Skeletal muscle cell (primary cell): ENCODE measurements at regions not wholly inside any gene's neighbourhood (a gene's known extent, or its start where the extent isn't known, plus 50 kb on each side); places are given as distances from the start of the nearest gene placed in this dataset.
"Not testable (repeated sequence)": the region's sequence is repeated elsewhere in the genome, so short reads cannot be mapped to it uniquely, and the experiment has no call there.

Experiments
- DNase-seq: peaks from one replicate; pipeline ENCODE4 v3.0.0-alpha.2; 2010; ENCODE audit warnings: low read depth
- H3K4me3 ChIP-seq: 2 replicates; pipeline ENCODE4 v1.5.1; 2011; ENCODE audit warnings: low read depth, mild to moderate bottlenecking, control low read depth, low read length, moderate library complexity

DNA sequence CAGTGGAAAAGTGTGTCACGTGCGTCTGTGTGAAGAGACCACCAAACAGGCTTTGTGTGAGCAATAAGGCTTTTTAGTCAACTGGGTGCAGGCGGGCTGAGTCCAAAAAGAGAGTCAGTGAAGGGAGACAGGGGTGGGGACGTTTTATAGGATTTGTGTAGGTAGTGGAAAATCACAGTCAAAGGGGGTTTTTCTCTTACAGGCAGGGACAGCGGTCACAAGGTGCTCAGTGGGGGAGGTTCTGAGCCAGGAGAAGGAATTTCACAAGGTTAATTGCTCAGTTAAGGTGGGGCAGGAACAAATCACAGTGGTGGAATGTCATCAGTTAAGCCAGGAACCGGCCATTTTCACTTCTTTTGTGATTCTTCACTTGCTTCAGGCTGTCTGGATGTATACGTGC, 141.1 kb upstream of the KCNK1 start:
- not testable (repeated sequence) for DNase-seq, H3K4me3 ChIP-seq

DNA sequence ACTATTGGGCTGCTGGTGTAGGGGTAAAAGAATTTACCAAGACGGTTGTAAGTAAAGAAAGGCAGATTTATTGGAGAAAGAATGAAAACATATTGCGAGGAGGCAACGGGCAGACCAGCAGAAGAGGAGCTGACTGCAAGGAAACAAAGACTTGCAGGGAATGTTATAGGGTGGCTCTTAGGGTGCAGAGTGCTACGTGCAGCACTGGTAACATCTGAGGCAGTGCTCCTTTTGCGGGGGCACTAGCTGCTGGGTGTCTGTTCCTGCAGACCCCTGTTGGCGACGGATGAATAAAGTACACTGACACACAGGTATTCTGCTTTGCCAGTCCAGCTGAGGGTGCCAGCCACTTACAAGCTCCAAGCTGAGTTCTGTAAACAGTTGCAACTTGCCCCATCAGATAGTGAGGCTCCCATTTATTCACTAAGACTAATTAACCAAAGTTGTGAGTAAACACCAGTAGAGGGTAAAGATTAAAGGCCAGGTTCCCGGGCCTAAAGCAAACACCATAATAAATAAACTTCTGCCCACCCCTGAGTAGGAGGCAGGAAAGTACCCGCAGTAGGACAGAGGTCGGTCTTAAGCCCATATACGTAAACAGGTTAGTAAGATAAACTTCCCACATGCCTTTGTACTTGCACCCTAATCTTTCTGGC, 140.2 kb upstream of the KCNK1 start:
- no peak for DNase-seq
- no peak overlapping the region for H3K4me3 ChIP-seq

DNA sequence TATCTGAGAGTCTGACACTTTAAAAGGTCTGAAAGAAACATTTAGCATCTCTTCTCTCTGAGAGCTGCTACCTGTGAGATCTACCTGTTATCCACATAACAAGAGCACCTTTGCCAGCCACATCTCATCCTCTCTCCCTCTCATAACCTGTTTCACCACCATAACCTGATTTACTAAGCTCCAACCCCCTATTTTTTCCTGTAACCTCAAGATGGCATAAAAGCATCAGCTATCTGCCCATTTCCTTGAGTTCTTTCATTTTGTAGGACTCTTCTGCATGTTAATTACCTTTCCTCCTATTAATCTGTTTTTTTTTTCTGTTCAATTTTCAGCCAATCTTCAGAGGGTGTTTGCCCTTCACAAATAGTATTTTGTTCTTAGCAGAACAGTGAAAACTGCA, 136.5 kb upstream of the KCNK1 start:
- no peak overlapping the region for H3K4me3 ChIP-seq
- DNase-seq, result no peak

DNA sequence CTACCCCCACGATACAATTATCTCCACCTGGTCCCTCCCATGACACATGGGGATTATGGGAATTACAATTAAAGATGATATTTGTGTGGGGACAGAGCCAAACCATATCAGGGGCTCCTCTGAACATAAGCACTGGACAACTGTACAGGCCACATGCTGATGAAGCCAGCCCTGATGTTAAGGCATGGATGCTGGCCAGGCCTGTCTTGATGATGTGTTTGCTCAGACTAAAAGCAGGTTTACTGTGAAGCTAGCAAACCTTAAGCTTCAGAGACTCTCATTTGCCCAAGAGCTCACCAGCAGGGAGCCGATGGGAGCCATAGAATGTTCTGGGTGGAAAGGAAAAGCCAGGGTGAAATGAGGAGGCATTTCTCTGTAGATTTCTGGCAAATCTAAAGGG, 135.3 kb upstream of the KCNK1 start:
- no peak for DNase-seq
- no peak overlapping the region for H3K4me3 ChIP-seq

DNA sequence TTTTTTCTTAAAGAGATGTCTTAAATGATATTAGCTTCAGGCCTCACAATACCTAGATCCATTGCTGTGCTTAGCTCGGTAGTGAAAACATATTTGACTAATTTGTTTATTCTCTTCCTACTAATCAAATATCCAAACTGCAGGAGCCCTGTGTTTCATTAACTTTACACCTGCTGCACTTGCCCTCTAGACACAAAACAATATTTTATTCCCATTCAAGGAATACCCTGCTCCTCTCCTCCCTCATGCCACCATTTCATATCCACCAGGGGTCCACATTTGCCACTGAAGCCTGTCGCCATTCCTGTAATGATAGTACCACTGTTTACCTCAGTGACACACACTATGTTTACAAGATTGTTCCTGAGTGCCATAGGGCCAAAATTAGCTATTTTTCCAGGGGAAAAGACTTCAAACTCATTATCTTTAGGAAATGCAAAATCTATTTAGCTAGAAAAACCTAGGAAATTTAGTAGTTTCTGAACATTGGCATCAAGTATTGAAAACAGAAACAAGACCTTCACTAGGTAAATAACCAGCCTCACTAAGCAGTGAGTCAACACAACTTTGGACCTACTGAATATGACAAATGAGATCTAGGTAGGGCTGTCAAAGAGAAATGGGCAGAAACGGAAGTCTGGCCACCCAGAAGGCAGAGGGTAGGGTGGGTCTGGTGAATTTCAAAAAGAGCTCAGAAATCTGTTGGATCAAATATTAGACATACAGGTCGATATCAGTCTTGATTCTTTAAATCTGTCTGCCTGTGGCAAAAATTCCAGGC, 134.6 kb upstream of the KCNK1 start:
- no peak for DNase-seq
- no peak overlapping the region for H3K4me3 ChIP-seq

DNA sequence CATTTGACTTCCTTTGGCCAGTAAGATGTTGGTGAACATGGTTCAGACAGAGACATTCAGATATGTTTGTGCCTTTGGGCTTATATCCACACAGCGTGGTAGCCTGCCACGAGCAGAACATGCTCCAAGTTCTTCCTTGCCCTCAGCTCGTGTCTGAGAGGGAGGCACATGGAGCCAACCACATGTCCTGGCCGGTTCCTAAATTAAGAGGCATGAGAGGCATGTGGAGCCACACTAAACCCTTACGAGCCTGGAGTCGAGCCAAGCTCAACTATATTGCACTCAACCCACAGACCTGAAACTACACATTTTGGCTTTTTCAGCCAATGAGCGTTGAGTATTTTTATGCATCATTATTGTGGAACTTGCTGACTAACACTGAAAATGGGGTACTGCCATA, 133.7 kb upstream of the KCNK1 start:
- H3K4me3 ChIP-seq, result no peak overlapping the region
- no peak for DNase-seq

DNA sequence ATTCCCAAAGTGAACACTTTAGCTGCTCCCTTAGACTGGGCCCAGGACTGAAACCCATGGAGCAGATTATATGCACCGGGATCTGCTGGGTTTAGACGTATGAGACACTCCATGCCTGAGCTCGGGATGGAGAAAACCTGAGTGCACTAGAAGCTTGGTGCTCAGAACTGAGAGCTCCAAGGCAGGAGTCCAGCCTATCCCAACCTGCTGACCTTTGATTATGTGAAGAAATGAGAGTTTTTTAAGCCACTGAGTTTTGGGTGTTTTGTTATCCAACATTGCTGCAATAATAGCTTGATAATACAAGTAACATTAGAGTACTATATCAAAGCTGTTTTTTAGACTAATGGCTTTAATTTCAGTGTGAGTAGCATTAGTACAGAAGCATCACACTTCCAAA, 131.5 kb upstream of the KCNK1 start:
- no peak for DNase-seq
- H3K4me3 ChIP-seq, result no peak overlapping the region

DNA sequence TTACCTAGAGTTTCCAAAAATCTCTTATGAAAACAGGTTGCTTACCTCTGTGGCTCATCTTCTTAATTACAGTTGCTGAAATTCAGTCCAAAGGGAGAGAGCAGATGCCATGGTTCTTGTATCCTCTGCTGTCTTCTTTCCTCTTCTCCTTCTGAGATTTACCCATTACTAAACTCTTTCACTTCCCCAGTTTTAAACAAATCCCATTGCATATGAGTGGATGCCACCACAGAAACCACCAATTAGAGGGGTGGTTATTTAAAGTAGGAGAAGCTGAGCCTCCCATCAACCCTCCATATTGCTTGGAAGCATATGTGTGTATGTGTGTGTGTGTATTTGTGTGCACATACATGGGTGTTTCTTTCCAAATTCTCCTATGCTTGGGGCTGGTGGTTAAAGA, 128.5 kb upstream of the KCNK1 start:
- no peak for DNase-seq
- no peak overlapping the region for H3K4me3 ChIP-seq

DNA sequence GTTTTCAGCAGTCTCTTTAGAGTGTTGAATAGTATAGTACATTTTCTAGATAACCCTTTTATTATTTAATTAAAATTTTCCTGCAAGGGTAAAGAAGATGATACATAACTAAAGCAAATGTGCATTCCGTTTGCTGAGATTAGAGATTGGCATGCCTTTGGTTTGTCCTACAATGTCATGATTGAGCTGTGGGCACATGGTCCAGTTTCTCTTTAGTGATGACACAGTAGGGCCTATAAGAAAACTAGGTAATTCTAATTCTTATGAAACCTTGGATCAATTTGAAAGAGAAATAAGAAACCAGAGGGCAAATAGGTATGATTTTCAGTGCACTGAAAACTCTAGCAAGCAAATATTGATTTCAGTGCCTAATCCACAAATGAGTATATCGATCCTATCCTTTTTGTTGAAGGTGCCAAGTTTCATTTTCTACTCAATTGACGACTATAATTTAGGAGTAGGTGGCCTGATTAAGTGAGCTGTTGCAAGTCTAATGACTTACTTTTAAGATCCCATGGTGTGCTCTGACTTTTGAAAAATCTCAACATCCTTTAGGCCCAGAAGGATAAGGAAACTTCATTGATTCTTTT, 128.0 kb upstream of the KCNK1 start:
- no peak for DNase-seq
- no peak overlapping the region for H3K4me3 ChIP-seq

DNA sequence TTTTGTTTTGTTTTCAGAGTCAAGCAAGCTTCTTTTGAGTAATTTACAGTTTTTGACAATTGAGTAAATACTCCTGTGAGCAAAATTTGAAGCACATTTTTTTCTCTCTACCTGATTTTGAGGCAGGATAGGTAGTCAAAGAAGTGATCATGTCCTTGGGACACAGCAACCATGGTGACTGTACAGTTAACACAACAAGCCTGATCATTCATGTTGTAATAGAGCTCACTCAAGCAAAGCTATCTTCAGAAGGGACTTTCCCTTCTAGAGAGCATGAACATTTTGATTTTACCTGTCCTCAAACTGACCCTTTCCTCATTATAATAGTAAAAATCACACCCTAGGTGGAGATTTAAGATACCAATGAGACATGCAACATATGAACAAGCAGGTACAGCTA, 126.5 kb upstream of the KCNK1 start:
- DNase-seq, result no peak
- no peak overlapping the region for H3K4me3 ChIP-seq

DNA sequence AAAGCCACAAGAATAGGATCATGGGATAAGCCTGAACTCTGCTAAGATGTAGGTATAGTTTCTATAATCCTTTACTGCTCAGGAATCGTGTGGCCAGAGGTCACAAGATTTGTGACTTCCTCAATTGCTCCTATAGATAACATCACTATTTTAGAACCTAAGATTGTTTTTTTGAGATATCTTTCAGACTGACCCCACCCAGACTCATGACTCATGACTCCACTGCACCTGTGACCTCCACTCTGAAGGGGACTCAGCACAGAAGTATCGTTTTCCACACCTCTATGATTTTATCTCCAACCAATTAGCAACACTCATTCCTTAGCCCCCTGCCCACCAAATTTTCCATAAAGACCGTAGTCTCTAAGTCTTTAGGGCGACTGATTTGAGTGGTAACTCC, 124.5 kb upstream of the KCNK1 start:
- H3K4me3 ChIP-seq, result no peak overlapping the region
- no peak for DNase-seq

DNA sequence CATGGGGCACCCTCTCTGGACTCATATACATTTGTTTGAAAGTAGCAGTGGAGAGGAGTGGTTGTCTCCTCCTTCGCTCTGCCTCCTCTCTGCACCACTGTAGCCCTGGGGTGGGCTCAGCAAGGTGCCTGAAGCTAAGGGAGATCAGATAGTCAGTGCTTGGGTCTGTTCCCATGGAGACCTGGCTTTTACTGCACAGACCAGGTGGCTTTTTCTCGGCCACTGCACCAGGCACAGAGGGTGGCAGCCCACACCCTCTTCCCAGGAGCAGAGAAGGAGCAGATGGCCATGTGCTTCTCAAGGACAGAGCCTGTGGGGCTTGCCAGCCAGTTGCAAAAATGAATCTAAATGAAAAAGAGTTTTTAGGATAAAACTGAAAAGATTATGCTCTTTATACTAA, 123.4 kb upstream of the KCNK1 start:
- H3K4me3 ChIP-seq, result no peak overlapping the region
- DNase-seq, result no peak

DNA sequence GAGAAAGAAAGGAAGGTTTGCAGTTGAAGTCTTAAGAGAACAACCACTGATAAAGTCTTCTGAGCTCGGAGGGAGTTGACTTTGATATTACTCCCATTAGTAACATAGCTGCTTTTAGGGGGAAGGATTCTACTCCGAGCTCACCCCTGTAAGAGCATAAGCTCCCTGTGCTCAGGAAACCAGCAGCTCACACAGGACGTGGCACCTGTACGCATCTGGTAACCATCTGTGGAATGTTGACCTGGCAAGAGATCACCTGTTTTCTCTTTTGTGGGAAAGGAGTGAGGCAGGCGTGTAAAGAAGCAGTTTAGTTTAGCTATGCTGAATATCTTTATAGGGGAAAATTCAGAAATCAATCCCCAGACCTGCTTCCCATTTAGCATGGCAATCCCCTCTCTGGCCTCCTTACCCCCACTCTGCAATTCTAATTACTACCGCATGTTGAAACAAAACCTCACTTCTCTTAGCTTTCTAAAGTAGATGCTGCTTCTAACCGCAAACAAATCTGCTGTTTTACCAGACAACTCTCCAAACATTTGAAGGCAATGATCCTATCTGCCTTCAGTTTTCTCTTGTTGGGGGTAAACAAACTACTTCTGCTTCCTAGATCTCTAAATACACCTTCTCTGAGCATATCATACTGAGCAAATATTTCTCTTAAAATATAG, 121.8 kb upstream of the KCNK1 start:
- H3K4me3 ChIP-seq, result no peak overlapping the region
- DNase-seq, result no peak

DNA sequence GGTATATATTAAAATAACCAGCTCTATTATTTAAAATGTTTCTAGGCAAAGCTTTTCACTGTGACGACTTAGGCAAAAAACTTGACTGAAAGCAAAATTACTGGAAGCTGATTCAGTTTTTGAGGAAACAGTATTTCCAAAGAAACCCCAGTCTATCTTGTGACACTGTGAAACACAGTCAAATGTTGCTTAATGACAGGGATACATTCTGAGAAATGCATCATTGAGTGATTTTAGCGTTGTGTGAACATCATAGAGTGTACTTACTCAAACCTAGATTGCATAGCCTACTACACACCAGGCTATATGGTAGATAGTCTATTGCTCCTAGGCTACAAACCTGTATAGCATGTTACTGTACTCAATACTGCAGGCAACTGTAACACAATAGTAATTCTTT, 116.9 kb upstream of the KCNK1 start:
- no peak overlapping the region for H3K4me3 ChIP-seq
- DNase-seq, result no peak

DNA sequence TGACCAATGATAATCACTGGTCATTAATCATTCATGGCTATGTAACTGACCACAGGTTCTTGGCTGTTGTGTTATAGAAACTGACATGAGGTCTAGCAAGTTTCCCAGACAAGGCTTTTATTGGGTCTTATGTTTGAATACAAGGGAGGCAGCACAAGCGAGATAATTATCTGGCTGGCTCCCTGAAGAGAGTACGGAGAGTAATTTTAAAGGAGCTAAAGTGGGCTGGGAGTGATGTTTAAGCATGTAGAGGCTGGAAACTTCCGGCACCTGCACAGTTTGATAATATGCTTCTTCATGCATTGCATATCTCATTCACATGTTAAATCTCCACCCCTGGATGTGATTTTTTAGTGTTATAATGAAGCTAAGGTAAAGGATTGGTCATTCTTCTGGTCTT, 116.2 kb upstream of the KCNK1 start:
- H3K4me3 ChIP-seq, result no peak overlapping the region

DNA sequence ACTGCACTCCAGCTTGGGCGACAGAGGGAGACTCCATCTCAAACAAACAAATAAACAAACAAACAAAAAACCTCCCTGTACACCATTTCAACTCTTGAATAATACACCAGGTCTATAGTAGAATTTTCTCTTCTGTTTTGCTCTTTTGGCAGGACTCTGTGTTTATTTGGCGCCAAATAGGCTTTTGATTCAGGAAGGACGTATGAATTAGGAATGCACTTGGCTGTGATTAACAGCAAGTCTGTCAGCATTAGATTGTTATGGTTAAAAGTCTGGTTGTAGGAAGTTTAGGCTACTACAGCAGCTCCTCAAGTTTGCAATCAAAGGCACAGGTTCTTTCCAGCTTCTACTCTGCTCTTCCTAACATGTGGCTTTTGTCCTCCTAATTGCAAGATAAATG, 113.8 kb upstream of the KCNK1 start:
- no peak overlapping the region for H3K4me3 ChIP-seq
- DNase-seq, result no peak

More for the DNA sequence above, 116.2 kb upstream of the KCNK1 start:
- DNase-seq, result no peak

DNA sequence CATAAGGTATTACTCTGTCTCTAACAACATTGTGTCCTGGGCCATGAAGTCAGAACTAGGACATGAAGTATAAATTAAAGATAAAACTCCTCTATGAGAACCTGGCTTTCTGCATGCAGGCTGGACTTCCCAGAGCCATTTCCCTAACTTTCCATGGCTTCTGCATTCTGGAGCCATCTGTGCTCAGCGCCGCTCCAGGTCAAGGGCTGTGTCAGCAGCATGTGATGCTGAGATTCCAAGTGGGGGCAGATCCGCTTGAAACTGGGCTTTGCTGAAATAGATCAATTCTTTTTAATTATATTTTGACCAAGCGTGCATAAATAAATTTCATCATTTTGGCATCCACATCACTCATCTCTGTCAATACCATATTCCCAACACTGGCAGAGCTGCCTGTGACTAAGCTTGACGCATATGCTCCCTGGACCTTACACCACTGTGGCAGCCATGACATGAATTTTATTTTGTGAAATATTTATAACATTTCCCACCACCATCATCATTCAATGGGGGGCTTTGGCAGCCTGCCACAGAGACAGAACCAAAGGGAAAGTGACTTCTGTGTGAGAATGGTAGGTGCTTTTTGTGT, 110.4 kb upstream of the KCNK1 start:
- DNase-seq, result no peak
- no peak overlapping the region for H3K4me3 ChIP-seq

DNA sequence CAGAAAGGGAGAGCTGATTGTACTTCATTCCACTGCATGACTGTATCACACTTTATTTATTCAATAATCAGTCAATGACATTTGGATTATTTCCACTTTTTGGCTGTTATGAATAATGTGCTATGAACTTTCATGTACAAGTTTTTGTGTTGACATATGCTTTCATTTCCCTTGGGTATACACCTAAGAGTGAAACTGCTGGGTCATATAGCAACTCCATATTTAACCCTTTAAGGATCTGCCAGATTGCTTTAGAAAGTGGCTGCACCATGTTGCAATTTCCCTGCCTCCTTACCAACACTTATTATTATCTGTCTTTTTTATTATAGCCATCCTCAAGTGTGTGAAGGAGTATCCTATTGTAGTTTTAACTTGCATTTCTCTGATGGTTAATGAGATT, 108.8 kb upstream of the KCNK1 start:
- no peak overlapping the region for H3K4me3 ChIP-seq
- DNase-seq, result no peak

DNA sequence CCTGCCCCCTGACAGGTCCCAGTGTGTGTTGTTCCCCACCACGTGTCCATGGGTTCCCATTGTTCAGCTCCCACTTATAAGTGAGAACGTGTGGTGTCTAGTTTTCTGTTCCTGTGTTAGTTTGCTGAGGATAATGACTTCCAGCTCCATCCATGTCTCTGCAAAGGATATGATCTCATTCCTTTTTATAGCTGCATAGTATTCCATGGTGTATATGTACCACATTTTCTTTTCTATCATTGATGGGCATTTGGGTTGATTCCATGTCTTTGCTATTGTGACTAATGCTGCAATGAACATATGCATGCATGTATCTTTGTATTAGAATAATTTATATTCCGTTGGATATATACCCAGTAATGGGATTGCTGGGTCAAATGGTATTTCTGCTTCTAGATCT, 108.0 kb upstream of the KCNK1 start:
- not testable (repeated sequence) for H3K4me3 ChIP-seq, DNase-seq

DNA sequence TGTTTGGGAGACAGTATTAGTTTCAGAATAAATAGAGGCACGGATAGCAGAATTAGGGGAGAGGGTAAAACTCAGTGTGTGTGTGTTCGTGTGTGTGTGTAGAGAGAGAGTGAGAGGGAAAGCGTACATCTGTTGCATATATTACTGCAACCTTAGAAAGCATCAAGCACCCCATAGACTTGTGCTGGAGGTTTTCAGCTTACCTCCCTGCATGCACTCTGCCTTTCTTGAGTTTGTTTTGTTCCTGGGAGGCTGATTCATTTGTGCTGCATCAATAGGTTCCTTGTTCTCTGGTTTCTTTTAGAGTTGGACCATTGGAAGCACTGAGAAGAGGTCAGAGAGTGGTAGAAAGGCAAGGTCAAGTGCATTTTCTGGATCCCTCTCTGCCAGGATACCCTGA, 104.4 kb upstream of the KCNK1 start:
- no peak for DNase-seq
- no peak overlapping the region for H3K4me3 ChIP-seq
